Ascending aorta (tissue), 2 donors: ENCODE measurements at regions not wholly inside any gene's neighbourhood (a gene's known extent, or its start where the extent isn't known, plus 50 kb on each side); places are given as distances from the start of the nearest gene placed in this dataset.

Source experiments
- DNase-seq, 2 donors: peaks; one replicate each; pipeline ENCODE4 v3.0.0-alpha.2; 2019; ENCODE audit warnings: low spot score in 2 of 2
- H3K27ac ChIP-seq, 2 donors: fragments of 200-600 bp; sonication (generic); one replicate each; pipeline ENCODE4 v1.5.1; 2016 to 2017; ENCODE audit warnings: mild to moderate bottlenecking in 1 of 2
- H3K27me3 ChIP-seq: fragments of 200-600 bp; sonication (generic); one replicate; pipeline ENCODE4 v1.5.1; 2017
- H3K36me3 ChIP-seq, 2 donors: fragments of 200-600 bp; sonication (generic); one replicate each; pipeline ENCODE4 v1.5.1; 2016
- H3K4me1 ChIP-seq, 2 donors: fragments of 200-600 bp; sonication (generic); one replicate each; pipeline ENCODE4 v1.5.1; 2016 to 2017; ENCODE audit warnings: mild to moderate bottlenecking in 1 of 2
- H3K4me3 ChIP-seq, 2 donors: fragments of 200-600 bp; sonication (generic); one replicate each; pipeline ENCODE4 v1.5.1; 2016 to 2017; ENCODE audit warnings: mild to moderate bottlenecking in 1 of 2
- H3K9me3 ChIP-seq, 2 donors: fragments of 200-600 bp; sonication (generic); one replicate each; pipeline ENCODE4 v1.5.1; 2016
- intact Hi-C: fragments of 100-400 bp; cut with DNase I; formaldehyde crosslinking; loops from one replicate; pipeline ENCODE4 v1.15.1; 2023
- TF ChIP-seq, protein P1 (sequence below), 3 experiments: fragments of 200-600 bp in 2 of 3; fragments of 450-650 bp in 1 of 3; sonication (generic) in 2 of 3; IDR thresholded peaks; one replicate each; pipeline ENCODE4 v1.5.1; 2016 to 2019; ENCODE audit warnings: antibody characterized with exemption in 3 of 3, mild to moderate bottlenecking in 1 of 3, moderate library complexity in 1 of 3

DNA sequence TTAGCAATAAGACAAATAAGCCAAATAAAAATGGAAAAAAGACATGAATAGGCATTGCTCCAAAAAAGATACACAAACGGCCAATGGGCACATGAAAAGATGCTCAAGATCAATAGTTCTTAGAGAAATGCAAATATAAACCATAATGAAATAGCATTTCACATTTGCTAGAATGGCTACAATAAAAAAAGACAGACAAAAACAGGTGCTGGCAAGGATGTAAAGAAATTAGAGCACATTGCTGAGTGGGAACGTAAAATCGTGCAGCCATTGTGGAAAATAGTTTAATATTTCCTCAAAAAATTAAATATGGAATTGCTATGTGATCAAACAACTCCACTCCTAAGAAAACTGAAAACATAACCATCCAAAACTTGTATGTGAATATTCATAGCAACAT lies 160.0 kb upstream of the SPATS2L start:
- no peak for DNase-seq
- no peak overlapping the region for H3K4me3 ChIP-seq
- no peak overlapping the region for H3K27ac ChIP-seq
- TF ChIP-seq, protein P1, sequence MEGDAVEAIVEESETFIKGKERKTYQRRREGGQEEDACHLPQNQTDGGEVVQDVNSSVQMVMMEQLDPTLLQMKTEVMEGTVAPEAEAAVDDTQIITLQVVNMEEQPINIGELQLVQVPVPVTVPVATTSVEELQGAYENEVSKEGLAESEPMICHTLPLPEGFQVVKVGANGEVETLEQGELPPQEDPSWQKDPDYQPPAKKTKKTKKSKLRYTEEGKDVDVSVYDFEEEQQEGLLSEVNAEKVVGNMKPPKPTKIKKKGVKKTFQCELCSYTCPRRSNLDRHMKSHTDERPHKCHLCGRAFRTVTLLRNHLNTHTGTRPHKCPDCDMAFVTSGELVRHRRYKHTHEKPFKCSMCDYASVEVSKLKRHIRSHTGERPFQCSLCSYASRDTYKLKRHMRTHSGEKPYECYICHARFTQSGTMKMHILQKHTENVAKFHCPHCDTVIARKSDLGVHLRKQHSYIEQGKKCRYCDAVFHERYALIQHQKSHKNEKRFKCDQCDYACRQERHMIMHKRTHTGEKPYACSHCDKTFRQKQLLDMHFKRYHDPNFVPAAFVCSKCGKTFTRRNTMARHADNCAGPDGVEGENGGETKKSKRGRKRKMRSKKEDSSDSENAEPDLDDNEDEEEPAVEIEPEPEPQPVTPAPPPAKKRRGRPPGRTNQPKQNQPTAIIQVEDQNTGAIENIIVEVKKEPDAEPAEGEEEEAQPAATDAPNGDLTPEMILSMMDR (IDR thresholded peaks at IDR 0.05), result no peak
- no peaks in the 10 kb centered on the region for H3K27me3 ChIP-seq
- no peaks in the 10 kb centered on the region for H3K4me1 ChIP-seq
- intact Hi-C loops, result no loop called here
- H3K36me3 ChIP-seq, result no peaks in the 10 kb centered on the region
- H3K9me3 ChIP-seq, result peaks cover 0 to 9% of the 10 kb centered on the region in 2 donors

DNA sequence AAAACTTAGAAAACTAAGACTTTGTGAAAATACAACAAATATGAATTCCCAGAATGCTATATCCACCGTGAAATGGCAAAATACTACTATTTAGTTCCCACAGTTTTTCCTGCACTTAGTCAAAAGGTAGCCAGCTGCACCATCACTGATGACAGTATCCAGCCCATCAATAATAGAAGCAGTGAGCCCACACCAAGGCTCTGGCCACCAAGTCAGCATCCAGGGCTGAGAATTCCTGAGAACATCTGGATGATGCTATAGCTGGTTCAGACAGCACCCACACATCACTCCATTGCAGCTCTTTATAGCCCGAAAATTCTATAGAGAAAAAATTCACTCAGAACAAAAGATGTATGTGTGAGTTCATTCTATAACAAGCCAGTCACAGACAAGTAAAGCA lies 159.1 kb upstream of the SPATS2L start:
- TF ChIP-seq, protein P1 (IDR thresholded peaks at IDR 0.05), result no peak
- no peak for DNase-seq
- Histone ChIP-seq H3K4me1 (no peaks in the 10 kb centered on the region), H3K27ac (no peak overlapping the region), H3K27me3 (no peaks in the 10 kb centered on the region), H3K9me3 (peaks cover 0 to 9% of the 10 kb centered on the region in 2 donors), H3K4me3 (no peak overlapping the region), H3K36me3 (no peaks in the 10 kb centered on the region)
- intact Hi-C loops, result no loop called here

DNA sequence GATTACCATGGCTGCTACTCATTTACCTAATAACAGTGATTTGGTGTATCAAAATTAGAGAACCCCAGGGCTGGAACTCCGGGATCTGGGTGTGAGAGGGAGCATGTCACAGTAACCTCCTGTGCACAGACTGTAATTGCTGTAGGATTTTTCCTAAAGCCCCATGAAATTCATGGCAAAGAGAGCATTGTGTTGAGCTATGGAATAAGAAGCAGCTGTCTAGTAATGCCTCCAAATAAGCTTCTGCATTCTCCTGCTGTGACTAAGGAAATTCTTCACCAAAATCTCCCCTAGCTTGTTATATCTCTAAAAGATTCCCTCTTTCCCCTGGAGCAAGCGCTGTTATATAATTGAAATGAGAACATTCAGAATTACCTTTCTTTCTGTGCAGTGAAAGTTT lies 158.1 kb upstream of the SPATS2L start:
- Histone ChIP-seq H3K36me3 (no peaks in the 10 kb centered on the region), H3K27me3 (no peaks in the 10 kb centered on the region), H3K4me1 (no peaks in the 10 kb centered on the region), H3K4me3 (no peak overlapping the region), H3K9me3 (peaks cover 0 to 9% of the 10 kb centered on the region in 2 donors), H3K27ac (no peak overlapping the region)
- intact Hi-C loops, result no loop called here
- DNase-seq, result no peak
- TF ChIP-seq, protein P1 (IDR thresholded peaks at IDR 0.05), result no peak

DNA sequence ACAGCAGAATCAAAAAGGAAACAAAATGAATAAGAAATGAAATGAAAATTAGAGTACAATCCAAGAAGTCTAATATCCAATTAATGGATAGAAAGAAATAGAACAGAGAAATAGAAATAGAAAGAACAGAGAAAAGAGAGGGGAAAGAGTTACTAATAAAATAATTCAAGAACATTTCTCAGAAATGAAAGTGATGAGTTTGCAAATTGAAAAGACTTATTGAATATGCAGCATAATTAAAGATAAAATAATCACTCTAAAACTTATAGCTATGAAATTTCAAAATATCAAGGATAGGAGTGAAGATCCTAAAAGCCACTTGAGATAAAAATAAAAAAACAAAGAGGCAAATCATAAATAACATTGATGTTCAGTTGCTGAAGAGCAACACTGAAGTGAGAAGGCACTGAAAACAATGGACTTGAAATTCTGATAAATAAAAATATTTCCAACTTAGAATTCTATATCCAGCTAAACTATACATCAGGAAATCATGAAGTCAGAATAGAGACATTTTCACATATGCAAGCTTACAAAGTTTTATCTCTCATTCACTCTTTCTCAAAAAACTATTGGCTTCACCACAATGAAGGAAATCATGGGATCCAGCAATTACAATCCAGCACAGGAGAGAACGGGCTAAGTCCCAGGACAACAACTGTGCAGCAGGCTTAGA lies 155.9 kb upstream of the SPATS2L start:
- H3K4me1 ChIP-seq, result no peaks in the 10 kb centered on the region
- intact Hi-C loops, result no loop called here
- no peaks in the 10 kb centered on the region for H3K27me3 ChIP-seq
- peaks cover 0 to 9% of the 10 kb centered on the region in 2 donors for H3K9me3 ChIP-seq
- TF ChIP-seq, protein P1 (IDR thresholded peaks at IDR 0.05), result no peak
- DNase-seq, result no peak
- no peak overlapping the region for H3K27ac ChIP-seq
- H3K4me3 ChIP-seq, result no peak overlapping the region
- no peaks in the 10 kb centered on the region for H3K36me3 ChIP-seq

DNA sequence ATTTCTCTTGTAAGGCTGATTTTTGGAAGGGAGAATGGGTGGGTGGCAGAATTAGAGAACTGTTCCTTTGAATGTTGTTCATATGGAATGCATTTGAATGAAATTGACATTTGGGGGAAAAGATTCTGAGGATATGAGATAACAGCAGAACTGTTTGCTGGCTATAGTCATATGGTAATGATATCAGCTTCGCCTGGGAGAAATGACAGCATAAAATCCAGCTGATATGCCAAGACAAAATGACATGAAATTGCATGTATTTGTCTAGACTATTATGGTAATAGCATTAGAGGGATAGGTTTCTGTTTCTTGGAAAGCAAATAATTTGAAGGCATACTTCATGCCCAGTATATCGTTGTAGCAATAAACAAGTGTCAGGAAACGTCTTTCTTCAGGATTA lies 150.8 kb upstream of the SPATS2L start:
- Histone ChIP-seq H3K27me3 (no peaks in the 10 kb centered on the region), H3K36me3 (no peaks in the 10 kb centered on the region), H3K27ac (no peak overlapping the region), H3K4me1 (no peaks in the 10 kb centered on the region), H3K4me3 (no peak overlapping the region), H3K9me3 (peaks cover 0 to 3% of the 10 kb centered on the region in 2 donors)
- intact Hi-C loops, result no loop called here
- TF ChIP-seq, protein P1 (IDR thresholded peaks at IDR 0.05), result no peak
- DNase-seq, result no peak
